Brain microvascular endothelial cell (primary cell): ENCODE measurements at regions not wholly inside any gene's neighbourhood (a gene's known extent, or its start where the extent isn't known, plus 50 kb on each side); places are given as distances from the start of the nearest gene placed in this dataset.

Experiments
- DNase-seq: peaks from one replicate; pipeline ENCODE4 v3.0.0-alpha.2; 2020
- H3K27ac ChIP-seq: fragments of 250-450 bp; sonication (Bioruptor Pico); 2 replicates; pipeline ENCODE4 v1.5.1; 2020; ENCODE audit warnings: mild to moderate bottlenecking, moderate library complexity
- H3K27me3 ChIP-seq: fragments of 250-450 bp; sonication (Bioruptor Pico); replicated peaks from 2 replicates; pipeline ENCODE4 v1.5.1; 2020; ENCODE audit warnings: mild to moderate bottlenecking
- H3K36me3 ChIP-seq: fragments of 250-450 bp; sonication (Bioruptor Pico); replicated peaks from 2 replicates; pipeline ENCODE4 v1.5.1; 2020; ENCODE audit warnings: mild to moderate bottlenecking
- H3K4me3 ChIP-seq: 2 replicates; pipeline ENCODE4 v1.5.1; 2011; ENCODE audit warnings: low read depth, mild to moderate bottlenecking, control low read depth, low read length, moderate library complexity
- CTCF ChIP-seq: IDR thresholded peaks from 2 replicates; pipeline ENCODE4 v1.5.1; 2011; ENCODE audit warnings: low read depth, mild to moderate bottlenecking, moderate library complexity, low read length, control low read depth, inconsistent platforms; ENCODE audit errors: missing control alignments
- in situ Hi-C: cut with HindIII; loops from 2 replicates; pipeline ENCODE4 v1.10.0; 2017; ENCODE audit warnings: low sequenced_read_pairs, low pct_ligation_motif_present

- in situ Hi-C loops: no loop called here
- Histone ChIP-seq H3K4me3 (no peak overlapping the region), H3K36me3 (no peaks in the 10 kb centered on the region), H3K27ac (no peak overlapping the region), H3K27me3 (no peaks in the 10 kb centered on the region)
- no peak for DNase-seq
- TF ChIP-seq CTCF: no peak
These were observed 326.7 kb upstream of the SUCLG2 start for GRCh38 chr3:67981077-67981476.

- no peak overlapping the region for H3K27ac ChIP-seq
- no peak for DNase-seq
- in situ Hi-C loops: no loop called here
These were observed 324.9 kb upstream of the SUCLG2 start for GRCh38 chr3:67979342-67979741.

GRCh38 chr3:67977762-67978161, 323.4 kb upstream of the SUCLG2 start:
- in situ Hi-C loops: no loop called here
- H3K4me3 ChIP-seq: no peak overlapping the region
- no peak overlapping the region for H3K27ac ChIP-seq
- no peaks in the 10 kb centered on the region for H3K36me3 ChIP-seq
- H3K27me3 ChIP-seq: no peaks in the 10 kb centered on the region
- DNase-seq: no peak
- no peak for TF ChIP-seq CTCF

More at GRCh38 chr3:67979342-67979741, 324.9 kb upstream of the SUCLG2 start:
- no peaks in the 10 kb centered on the region for H3K36me3 ChIP-seq
- H3K27me3 ChIP-seq: no peaks in the 10 kb centered on the region
- no peak for TF ChIP-seq CTCF
- H3K4me3 ChIP-seq: no peak overlapping the region

GRCh38 chr3:67976663-67977062, 322.3 kb upstream of the SUCLG2 start:
- no peak overlapping the region for H3K27ac ChIP-seq
- DNase-seq: no peak
- no peak overlapping the region for H3K4me3 ChIP-seq
- in situ Hi-C loops: no loop called here
- no peak for TF ChIP-seq CTCF
- H3K36me3 ChIP-seq: no peaks in the 10 kb centered on the region
- no peaks in the 10 kb centered on the region for H3K27me3 ChIP-seq

GRCh38 chr3:67964596-67964995, 310.2 kb upstream of the SUCLG2 start:
- DNase-seq: no peak
- no peak overlapping the region for H3K27ac ChIP-seq
- H3K36me3 ChIP-seq: no peaks in the 10 kb centered on the region
- no peaks in the 10 kb centered on the region for H3K27me3 ChIP-seq
- H3K4me3 ChIP-seq: no peak overlapping the region
- in situ Hi-C loops: no loop called here
- no peak for TF ChIP-seq CTCF

GRCh38 chr3:67957268-67957667, 302.9 kb upstream of the SUCLG2 start:
- no peak for DNase-seq
- no peak overlapping the region for H3K4me3 ChIP-seq
- TF ChIP-seq CTCF: no peak
- no peaks in the 10 kb centered on the region for H3K27me3 ChIP-seq
- in situ Hi-C loops: no loop called here
- no peak overlapping the region for H3K27ac ChIP-seq
- H3K36me3 ChIP-seq: no peaks in the 10 kb centered on the region
